ENCODE measurements at regions not wholly inside any gene's neighbourhood (a gene's known extent, or its start where the extent isn't known, plus 50 kb on each side); places are given as distances from the start of the nearest gene placed in this dataset.

GRCh38 chr20:22504829-22505377 lies 79.5 kb downstream of the FOXA2 start:
- no peak for DNase-seq

- no peak for DNase-seq
Measured at GRCh38 chr20:22503577-22503976, 80.8 kb downstream of the FOXA2 start.

DNA sequence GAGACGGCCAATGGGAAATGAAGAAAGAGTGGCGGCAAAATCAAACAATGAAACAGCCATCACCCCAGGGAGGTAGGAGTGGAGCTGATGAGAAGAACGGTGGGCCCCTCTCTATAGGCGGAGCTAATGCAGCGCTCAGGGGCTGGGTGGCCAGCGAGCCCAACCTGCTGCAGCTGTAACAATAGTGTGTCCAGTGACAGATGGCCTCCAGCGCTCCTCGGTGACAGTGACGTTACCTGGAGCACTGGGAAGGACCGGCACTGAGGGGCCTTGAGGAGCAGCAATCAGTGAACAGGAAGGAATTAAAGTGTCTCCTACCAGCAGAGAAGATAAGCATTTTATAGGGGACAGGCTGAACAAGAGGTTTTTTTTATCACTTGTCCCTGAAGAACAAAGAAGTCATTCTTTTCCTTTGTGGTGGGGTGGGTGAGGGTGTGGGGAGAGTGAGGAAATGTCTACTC lies 81.6 kb downstream of the FOXA2 start:
- no peak for DNase-seq

DNA sequence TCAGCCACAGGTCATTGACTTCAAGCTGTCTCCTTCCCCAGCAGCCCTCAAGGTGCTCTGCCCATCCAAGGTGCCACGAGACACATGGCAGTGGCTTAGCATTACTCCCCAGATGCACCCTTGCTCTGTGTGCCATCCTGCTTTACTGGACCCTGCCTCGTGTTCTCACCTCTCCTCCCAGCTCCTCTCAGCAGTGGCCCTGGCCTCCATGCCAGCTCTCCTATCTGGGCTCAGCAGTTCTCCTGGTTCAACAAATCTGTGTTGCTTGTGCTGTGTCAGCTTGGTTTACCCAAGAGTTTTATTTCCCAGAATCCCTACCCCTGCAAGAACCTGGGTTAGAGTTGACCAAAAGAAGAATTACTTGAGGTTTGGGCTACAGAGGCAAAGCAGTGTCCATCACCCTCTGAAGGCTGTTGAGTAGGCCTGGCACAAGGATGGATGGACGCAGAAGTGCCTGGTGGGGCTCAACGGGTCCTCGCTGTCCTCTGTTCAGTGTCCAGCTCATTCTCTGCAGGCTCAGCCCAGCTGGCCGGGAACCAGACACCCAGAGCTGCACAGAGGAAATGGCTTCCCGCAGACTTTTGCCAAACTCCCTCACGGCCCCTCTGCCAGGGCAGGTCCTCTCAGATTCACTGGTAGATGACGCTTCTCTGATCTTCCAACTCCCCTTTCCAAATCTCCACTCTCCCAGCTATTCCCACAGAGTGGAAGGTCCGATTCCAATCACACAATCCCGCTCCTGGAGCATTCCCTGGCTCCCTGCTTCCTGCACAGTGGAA lies 82.6 kb downstream of the FOXA2 start:
- no peak for DNase-seq

GRCh38 chr20:22501034-22501433 lies 83.3 kb downstream of the FOXA2 start:
- DNase-seq = no peak

DNA sequence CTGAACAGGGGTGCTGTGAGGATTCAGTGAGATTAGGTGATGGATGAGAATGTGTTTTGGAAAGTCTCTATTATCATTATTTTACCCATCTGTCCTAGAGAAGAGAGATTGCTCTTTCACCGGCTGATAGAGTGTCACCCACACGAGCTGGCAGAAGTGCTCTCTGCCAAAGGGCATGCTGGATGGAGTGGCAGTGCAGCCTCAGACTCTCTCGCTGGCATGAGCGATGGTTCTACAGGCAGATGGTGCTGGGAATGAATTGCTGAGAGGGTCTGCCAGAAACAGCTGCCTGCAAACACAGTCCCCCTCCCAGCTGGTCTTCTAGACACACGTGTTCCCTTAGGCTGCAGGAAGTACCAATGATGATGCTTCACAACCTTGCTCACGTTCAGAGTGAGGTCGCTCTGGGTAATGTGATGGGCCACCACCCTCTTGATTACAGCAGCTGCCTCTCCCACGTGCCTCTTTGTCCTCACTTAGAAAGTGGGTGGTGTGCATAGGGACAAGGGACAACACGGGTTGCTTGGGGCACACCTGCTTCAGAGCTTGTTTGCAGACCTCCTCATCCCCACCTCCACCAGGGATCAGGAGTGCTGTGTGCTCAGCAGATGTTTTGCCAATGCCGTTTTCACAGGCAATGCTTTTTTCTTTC lies 84.7 kb downstream of the FOXA2 start:
- DNase-seq = no peak

DNA sequence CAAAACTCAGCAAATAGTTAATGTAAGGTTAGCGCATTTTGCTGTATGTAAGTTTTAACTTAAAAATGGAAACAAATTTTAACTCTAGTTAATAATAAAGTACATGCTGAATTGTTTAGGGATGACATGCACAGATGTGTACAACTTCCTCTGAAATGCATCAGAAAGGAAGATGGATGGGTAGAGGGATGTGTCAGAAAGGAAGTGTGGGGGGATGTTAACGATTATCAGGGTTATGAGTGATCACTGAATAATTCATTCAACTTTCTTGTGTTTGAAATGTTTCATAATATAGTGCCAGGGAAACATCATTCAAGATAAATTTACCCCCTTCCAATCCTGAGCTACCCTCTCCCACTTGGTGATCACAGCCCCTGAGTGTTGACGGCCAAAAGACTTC lies 87.6 kb downstream of the FOXA2 start:
- DNase-seq = no peak

- no peak for DNase-seq
Measured at GRCh38 chr20:22495789-22496188, 88.6 kb downstream of the FOXA2 start.

DNA sequence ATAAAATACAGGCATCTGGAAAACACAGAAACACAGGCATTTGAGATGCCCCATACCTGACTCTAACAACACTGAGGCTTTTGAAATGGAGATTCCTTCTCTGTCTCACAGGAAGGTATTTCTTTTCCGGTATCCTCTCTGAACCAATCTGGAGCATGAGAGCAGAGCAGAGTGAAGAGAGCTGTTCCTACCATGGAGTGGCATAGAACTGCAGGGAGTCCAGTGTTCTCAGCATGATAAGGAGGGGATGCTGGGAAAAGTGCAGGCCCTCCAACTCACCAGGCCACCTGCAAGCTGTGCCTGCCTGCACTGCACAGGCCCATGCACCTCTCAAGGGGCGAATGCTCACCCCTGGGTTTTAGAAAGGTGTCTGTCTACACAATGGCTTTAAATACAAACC lies 89.2 kb downstream of the FOXA2 start:
- DNase-seq = no peak

DNA sequence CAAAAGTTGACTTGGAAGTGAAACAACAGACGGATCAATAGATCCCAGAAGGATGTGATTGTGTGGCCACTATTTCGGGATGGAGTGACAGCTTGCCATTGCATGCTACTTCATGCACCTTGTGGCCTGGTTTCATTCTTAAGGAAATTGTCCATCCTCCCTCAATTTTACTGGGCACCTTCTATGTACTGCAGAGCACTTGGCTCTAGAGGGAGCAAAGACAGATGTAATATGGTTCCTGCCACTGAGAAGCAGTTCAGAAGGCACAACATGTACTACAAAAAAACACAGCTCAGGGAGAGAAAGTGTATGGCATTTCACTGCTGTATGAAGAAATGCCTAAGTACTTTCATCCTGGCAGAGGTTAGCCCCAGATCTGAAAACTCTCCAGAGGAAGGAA lies 91.9 kb downstream of the FOXA2 start:
- no peak for DNase-seq

GRCh38 chr20:22491194-22491505 lies 93.2 kb downstream of the FOXA2 start:
- DNase-seq = no peak

GRCh38 chr20:22490287-22491193 lies 93.8 kb downstream of the FOXA2 start:
- DNase-seq = no peak

GRCh38 chr20:22489626-22490286 lies 94.6 kb downstream of the FOXA2 start:
- no peak for DNase-seq

- no peak for DNase-seq
Measured at GRCh38 chr20:22480336-22480735, 104.0 kb downstream of the FOXA2 start.

DNA sequence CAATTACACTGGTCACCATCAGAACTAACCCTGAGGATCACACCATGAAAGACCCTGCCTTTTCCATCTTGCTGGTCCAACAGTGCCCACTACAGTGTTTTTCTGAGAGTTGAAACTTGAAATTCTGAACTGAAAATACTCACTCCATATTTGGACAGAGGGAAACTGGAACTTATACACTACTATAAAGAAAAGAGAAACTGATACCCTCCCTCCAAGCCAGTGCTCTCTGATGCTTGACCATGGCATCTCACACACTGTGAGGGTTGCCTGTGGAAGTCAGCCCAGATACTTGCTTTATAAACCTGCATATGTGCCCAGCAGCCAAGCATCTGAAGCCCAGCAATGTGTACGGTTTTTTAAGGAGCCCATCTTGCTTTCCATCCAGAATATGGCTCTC lies 108.7 kb downstream of the FOXA2 start:
- no peak for DNase-seq

DNA sequence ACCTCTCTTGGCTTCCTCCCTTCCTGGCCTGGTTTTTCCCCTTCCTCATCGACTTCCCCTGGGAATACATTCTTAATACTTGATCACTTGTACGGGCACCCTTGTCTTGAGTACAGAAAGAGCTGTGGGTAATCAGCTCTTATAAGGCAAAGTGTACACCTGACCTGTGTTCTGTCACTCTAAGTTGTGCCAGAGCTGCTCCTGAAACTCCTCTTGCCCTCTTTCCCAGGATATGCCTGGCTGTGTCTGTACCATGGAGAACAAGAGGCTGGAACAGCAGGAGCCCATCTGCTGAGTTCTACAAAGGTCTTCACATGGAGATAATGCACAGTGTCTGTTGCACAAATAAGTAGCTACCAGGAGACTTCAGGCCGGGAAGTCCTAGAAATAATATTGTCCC lies 110.1 kb downstream of the FOXA2 start:
- no peak for DNase-seq

GRCh38 chr20:22473293-22473692 lies 111.1 kb downstream of the FOXA2 start:
- DNase-seq = no peak

GRCh38 chr20:22472447-22473100 lies 111.8 kb downstream of the FOXA2 start:
- DNase-seq = no peak

GRCh38 chr20:22471156-22471836 lies 113.1 kb downstream of the FOXA2 start:
- no peak for DNase-seq

GRCh38 chr20:22470620-22471026 lies 113.7 kb downstream of the FOXA2 start:
- DNase-seq = no peak

- no peak for DNase-seq
Measured at GRCh38 chr20:22466447-22467171, 117.8 kb downstream of the FOXA2 start.

Measured in CD4-positive, alpha-beta T cell treated with Interferon gamma for 1 hour (primary cell).